ENCODE measurements at regions not wholly inside any gene's neighbourhood (a gene's known extent, or its start where the extent isn't known, plus 50 kb on each side); places are given as distances from the start of the nearest gene placed in this dataset.
A peak's percentile ranks its signal among the peaks of the same experiment; 100 is the strongest.

- FAIRE-seq, result no peak
Observed at GRCh38 chr11:104652996-104653395, 245.3 kb downstream of the CASP12 start.

- FAIRE-seq, result no peak
Observed at GRCh38 chr11:104650234-104650633, 248.0 kb downstream of the CASP12 start.

- no peak for FAIRE-seq
Observed at GRCh38 chr11:104649002-104649401, 249.3 kb downstream of the CASP12 start.

DNA sequence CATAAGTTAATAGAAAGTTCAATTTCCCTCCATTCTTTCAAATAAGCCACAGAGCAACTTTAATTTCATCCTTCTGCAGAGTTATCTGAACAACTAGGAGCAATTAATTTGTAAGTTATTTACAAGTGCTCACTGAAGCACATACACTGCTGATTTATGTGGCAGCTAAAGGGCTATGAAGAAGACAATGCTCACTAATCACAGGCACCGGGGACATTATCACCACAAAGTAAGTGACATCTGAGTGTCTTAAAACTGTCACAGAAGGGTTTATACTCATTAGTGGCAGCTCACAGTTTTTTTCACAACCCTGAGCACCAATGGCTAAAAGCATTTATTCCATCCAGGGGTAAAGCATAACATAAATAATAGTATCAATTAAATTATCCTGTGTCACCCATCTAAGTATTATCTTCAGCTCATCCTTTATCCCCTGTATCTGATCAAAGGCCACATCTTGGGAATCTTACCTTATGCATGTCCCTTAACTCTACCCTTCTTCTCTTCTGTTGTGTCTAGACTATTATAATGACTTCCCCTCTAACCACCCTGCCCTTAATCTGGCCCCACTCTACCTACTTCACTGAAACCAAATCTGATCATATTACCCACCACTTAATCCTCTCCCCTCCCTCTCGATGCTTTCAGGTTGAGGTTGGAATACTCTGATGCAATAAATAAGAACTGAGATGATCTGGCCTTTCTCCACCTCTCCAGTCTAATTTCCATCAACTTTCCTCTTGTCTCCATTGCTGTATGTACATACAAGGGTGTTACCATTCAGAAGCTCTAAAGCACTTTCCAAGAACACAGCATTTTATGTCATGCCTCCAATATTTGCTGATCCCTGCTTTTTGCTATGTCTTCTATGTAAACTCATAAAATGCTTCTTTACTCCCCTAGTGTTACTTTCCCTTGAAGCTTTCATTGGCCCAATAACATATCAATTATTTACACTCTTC lies 252.7 kb downstream of the CASP12 start:
- FAIRE-seq, result no peak

- FAIRE-seq, result no peak
Observed at GRCh38 chr11:104637662-104638170, 260.5 kb downstream of the CASP12 start.

- FAIRE-seq, result no peak
Observed at GRCh38 chr11:104633226-104633625, 265.0 kb downstream of the CASP12 start.

GRCh38 chr11:104630352-104630751 lies 267.9 kb downstream of the CASP12 start:
- no peak for FAIRE-seq

DNA sequence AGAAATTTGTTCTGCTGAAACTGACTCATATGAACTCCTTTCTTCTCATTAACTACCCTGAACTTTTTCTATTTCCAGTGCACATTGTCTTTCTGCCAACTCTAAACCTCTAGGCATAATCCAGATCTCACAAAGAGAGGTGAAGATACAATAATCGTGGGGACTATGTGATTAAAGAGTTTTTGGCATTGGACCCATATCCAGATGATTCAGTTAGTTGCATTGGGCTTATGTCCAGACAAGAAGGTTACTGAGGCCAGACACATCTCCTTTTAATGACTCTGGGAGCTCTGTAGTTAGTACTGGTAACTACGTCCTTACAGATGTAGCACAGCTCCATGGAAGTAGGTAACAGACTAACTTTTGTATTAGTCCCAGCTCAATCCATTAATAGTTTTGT lies 273.0 kb downstream of the CASP12 start:
- FAIRE-seq, result no peak

DNA sequence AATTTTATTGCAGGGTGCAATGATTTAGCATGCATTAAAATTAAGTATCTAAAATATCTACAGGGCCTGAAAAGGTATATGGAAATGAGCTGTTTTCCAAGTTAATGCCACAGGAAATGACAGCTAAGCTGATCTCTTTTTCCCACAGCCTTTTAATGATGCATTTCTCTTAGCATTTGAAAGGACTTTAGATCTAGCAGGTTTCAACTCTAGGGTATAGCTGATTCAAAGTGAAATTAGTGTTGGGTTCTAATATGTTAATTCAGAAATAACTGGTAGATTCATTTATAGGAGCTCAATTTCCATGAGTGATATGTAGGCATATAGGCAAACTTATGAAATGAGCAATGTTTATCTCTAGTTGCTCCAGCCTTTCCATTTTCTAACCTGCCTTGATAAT lies 274.2 kb downstream of the CASP12 start:
- FAIRE-seq, result no peak

DNA sequence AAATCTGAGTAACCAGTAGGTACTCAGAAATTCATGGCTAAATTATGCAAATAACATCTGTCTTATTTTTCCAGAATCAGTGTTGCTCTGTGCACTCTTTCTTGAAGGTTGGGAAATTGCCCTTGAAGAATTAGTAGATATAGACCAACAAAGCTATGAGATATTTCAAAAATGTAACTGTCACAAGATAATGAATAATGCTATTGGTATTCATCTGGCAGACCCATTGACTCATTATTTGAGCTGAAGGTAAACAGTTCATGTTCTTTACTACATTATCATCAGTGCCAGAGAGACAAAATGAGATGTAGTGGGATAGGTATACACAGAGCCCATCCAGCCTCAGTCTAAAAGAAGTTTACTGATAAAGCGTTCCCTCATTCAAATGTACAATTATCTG lies 274.7 kb downstream of the CASP12 start:
- FAIRE-seq, result no peak

DNA sequence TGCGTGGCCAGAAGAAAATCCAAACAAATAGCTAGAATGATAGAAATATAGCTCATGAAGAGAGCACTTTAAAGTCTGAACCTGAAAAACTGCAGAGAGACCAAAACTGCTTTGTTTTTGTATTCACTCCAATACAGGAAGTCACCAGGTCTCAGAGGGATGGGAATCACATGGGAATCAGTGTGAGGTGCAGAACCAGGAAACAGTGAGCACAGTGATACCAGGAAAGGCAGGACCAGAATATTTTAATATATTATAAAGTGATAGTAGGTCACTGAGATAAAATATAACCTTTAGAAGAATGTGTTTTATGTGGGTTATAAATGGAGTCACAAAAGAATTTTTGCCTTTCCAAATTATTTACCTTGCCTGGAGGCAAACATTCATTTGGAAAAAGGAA lies 277.3 kb downstream of the CASP12 start:
- FAIRE-seq, result no peak

DNA sequence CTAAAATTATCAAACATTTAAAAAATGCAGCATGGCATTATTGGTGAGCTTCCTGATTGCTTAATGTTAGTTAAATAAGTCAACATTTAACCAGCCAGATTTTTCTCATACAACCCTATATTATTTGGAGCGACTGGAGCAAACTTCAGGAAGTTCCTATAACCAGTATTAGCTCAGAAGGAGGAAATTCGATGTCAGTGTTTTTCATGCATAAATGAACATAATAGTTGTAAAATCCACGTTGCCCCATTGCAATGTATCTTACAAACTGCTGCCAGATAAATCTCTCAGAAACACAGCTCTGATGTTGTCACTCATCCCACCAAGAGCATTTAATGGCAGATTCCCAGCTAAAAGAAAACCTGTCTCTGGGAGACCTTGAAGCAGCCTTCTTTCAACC lies 278.5 kb downstream of the CASP12 start:
- FAIRE-seq, result no peak

GRCh38 chr11:104618954-104619353 lies 279.3 kb downstream of the CASP12 start:
- no peak for FAIRE-seq

GRCh38 chr11:104614961-104615360 lies 283.3 kb downstream of the CASP12 start:
- no peak for FAIRE-seq

- FAIRE-seq, result peak; percentile 67
Observed at GRCh38 chr11:104614117-104614680, 284.1 kb downstream of the CASP12 start.

DNA sequence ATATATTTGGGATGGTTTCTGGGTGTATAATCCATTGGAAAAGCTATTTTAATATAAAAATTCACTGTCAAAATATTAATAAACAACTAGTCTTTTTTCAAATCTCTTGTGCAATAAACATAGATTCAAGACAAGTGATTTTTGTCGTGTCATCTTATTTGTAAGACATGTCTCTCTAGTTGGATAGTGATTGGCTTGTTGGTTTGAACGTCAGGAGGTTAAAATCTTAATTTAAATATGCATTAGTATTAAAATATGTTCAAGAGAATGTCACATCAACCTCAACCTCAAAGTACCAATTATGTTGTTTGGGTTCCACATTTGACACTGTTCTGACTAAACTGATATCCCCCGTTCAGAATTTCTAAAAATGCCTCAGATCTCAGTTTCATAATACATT lies 287.6 kb downstream of the CASP12 start:
- no peak for FAIRE-seq

- no peak for FAIRE-seq
Observed at GRCh38 chr11:104609311-104610085, 288.8 kb downstream of the CASP12 start.

- no peak for FAIRE-seq
Observed at GRCh38 chr11:104602643-104603042, 295.6 kb downstream of the CASP12 start.

GRCh38 chr11:104594228-104594958 lies 303.9 kb downstream of the CASP12 start:
- FAIRE-seq, result no peak

- no peak for FAIRE-seq
Observed at GRCh38 chr11:104588970-104589369, 309.3 kb downstream of the CASP12 start.

DNA sequence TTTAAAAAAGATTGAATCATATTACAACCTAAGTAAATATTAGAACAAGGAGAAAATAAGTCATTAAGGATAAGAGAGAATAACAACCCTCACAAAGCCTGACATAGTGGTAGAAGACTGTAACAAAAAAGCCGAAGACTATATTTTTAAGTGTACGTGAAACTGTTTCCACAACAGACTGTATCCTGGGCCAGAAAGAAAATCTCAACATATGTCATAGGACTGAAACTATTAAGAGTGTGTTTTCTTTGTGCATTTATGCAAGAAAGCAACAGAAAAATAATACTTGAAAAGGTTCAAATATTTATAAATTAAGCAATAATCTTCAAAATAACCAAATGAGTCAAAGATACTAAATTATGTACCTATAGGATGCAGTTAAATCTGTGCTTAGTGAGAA lies 309.8 kb downstream of the CASP12 start:
- FAIRE-seq, result no peak

- FAIRE-seq, result no peak
Observed at GRCh38 chr11:104584823-104585222, 313.4 kb downstream of the CASP12 start.

DNA sequence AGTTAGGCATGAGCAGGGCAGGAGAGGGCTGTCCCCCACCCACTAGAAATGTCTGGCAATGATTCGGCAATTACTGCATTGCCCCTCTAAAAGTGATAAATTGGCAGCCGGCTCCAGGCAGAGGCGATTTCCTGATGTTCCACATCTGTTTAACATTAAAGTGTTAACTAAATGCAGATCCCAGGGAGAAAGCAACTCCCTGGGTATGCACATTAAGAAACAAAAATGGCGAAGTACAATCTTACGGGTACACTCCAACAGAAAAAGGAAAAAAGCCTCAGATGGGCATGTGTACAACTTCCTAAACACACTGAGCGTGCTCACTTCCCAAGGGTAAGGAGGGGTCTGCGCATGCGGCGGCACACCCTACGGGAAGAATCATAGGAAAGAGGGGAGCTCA lies 314.4 kb downstream of the CASP12 start:
- FAIRE-seq, result no peak
